IPS-18a (cell line): ENCODE measurements at regions not wholly inside any gene's neighbourhood (a gene's known extent, or its start where the extent isn't known, plus 50 kb on each side); places are given as distances from the start of the nearest gene placed in this dataset.

Experiments used
- H3K27ac ChIP-seq: one replicate; pipeline ENCODE4 v1.5.1; 2013; ENCODE audit warnings: low read length
- H3K27me3 ChIP-seq: one replicate; pipeline ENCODE4 v1.6.1; 2013; ENCODE audit warnings: mild to moderate bottlenecking, low read length; ENCODE audit not compliant: control insufficient read depth, insufficient read depth
- H3K36me3 ChIP-seq: one replicate; pipeline ENCODE4 v1.6.1; 2013; ENCODE audit warnings: low read depth, low read length; ENCODE audit not compliant: control insufficient read depth
- H3K4me1 ChIP-seq: one replicate; pipeline ENCODE4 v1.6.1; 2013; ENCODE audit warnings: low read depth, low read length; ENCODE audit not compliant: control insufficient read depth
- H3K4me3 ChIP-seq: one replicate; pipeline ENCODE4 v1.5.1; 2013; ENCODE audit warnings: low read length
- H3K9ac ChIP-seq: one replicate; pipeline ENCODE4 v1.6.1; 2013; ENCODE audit warnings: mild to moderate bottlenecking, low read length, moderate library complexity
- H3K9me3 ChIP-seq: one replicate; pipeline ENCODE4 v1.6.1; 2013; ENCODE audit warnings: low read depth, low read length; ENCODE audit not compliant: control insufficient read depth

DNA sequence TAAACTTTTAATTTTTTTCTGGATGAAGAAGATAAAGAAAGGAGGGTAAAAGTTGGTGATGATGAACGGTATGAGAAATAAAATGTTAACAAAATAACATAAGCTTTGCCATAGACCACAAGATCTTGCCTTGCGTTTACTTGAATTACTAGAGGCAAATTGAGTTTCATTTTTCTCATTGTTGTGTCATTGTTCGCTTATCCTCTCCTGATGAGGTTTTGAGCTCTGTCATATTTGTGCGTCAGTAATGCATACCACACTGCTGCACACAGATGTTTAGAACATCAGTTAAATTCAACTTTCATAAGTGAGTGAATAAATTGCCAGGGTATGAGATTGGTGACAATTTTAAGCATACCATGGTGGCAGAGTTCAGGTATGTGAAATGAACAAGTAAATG lies 843.6 kb downstream of the SUCLG1 start:
- no peaks in the 10 kb centered on the region for H3K9me3 ChIP-seq
- no peak overlapping the region for H3K27ac ChIP-seq
- H3K9ac ChIP-seq = no peak overlapping the region
- H3K36me3 ChIP-seq = no peaks in the 10 kb centered on the region
- H3K4me1 ChIP-seq = no peaks in the 10 kb centered on the region
- no peak overlapping the region for H3K4me3 ChIP-seq
- no peaks in the 10 kb centered on the region for H3K27me3 ChIP-seq

DNA sequence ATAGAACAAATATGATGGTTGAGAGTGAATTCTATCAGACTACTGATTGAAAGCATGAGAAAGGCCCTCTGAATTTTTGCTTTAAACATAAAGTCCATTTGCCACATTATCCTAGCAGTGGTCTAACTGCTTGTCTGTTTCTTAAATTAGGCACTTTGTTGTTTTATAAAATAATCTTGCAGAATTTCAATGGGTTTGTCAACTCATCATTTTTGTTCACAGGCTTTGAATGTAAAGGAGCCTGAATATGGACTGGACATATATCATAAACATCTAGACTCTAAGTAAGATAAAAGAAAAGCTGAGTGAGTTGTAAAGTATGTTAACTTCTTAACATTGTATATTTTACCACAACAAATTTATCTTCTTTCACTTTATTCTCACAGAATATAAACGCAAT lies 845.9 kb downstream of the SUCLG1 start:
- Histone ChIP-seq H3K4me3 (no peak overlapping the region), H3K4me1 (no peaks in the 10 kb centered on the region), H3K36me3 (no peaks in the 10 kb centered on the region), H3K27me3 (no peaks in the 10 kb centered on the region), H3K9me3 (no peaks in the 10 kb centered on the region), H3K9ac (no peak overlapping the region), H3K27ac (no peak overlapping the region)

DNA sequence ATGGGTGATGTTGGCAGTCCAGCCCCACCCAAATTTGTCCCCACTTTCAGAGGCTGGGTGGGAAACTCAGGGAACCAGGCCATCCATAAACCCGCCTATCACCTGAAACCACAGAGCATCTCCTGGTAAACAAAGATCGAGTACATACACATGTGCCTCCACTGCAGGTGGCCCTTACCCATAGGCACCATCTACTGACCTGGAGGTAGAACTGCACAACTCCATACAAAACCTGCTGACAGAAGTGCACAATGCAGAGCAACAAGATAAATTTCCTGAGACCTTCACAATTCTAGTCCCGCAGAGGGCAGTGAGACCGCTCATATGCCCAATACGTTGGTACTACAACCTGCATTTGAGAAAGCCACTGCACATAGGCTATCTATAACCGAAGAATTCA lies 856.3 kb downstream of the SUCLG1 start:
- Histone ChIP-seq H3K27ac (no peak overlapping the region), H3K4me1 (no peaks in the 10 kb centered on the region), H3K4me3 (no peak overlapping the region), H3K36me3 (no peaks in the 10 kb centered on the region), H3K9me3 (no peaks in the 10 kb centered on the region), H3K27me3 (no peaks in the 10 kb centered on the region), H3K9ac (no peak overlapping the region)

DNA sequence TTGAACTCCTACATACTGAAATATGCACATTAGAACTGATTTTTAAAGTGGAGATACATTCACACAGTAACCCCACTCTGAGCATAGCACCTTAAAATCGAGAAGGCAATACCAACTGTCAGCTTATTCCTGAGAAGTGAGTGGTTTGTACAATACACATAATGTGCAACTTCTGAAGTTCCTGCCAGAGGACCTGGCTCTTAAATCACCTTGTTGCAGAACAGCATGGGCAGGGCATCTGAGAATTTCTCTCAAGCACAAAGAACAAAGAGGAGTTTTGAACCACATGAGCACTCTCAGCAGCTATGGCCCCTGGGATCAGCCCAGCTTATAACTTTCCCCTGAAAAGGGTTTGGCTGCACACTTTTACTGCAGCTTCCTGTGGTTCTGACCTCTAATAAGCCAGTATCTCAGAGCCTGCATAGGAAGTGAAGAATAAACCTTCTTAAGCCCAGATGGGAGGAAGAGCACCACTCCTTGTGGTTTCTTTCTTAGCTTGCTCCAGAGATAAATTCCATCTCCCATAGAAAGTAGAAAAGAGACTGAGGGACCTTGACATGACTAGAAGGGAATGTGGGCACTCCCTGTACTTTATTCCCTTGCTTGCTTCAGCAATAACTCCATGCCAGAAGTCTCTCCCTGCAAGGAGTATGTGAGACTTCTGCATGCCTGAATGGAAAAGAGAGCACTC lies 862.3 kb downstream of the SUCLG1 start:
- Histone ChIP-seq H3K4me3 (no peak overlapping the region), H3K27me3 (no peaks in the 10 kb centered on the region), H3K36me3 (no peaks in the 10 kb centered on the region), H3K9ac (no peak overlapping the region), H3K4me1 (no peaks in the 10 kb centered on the region), H3K27ac (no peak overlapping the region), H3K9me3 (no peaks in the 10 kb centered on the region)

DNA sequence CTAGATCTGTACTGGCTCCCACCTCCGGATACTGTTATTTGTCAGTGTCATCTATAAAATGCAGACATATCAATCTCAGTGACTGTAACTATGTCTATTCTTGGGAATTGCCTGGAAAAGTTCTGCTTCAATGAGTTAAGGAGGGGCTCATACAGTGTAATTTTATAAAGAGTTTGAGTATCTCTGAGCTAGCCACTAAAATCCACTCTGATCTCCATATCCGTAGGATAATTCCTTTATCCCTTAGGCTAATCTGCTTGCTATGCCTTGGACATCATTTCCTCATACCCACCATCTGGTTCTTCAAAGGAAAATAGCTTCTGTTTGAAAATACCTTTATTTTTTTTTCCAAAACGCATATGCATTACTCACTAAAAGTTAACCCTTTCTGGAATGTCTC lies 863.2 kb downstream of the SUCLG1 start:
- H3K36me3 ChIP-seq = no peaks in the 10 kb centered on the region
- no peaks in the 10 kb centered on the region for H3K9me3 ChIP-seq
- H3K4me3 ChIP-seq = no peak overlapping the region
- no peaks in the 10 kb centered on the region for H3K27me3 ChIP-seq
- H3K4me1 ChIP-seq = no peaks in the 10 kb centered on the region
- no peak overlapping the region for H3K9ac ChIP-seq
- no peak overlapping the region for H3K27ac ChIP-seq

DNA sequence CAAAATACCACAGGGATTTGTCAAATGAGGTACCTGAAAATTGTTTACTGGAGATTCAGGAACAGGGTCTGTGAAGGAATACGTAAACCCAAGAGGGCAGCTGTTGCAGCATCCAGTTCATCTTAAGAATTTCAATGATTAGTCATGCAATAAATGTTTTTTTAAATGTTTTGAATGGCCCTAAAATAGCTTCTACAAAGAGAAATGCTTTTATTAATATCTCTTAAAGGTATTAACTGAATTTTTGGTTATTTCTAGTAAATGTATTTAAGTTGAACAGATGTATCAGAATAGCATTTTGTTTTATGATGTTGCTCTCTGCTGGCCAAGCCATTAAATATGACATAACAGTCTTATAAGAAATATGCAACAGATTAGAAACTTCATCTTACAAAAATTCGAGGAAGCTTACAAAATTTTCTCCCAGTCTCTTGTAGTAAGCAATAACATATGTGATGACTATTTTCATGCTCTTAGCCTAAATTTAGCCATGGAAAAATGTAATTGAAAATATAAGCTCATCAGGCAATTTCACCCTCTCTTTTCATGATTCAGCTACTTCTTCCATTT lies 863.9 kb downstream of the SUCLG1 start:
- Histone ChIP-seq H3K9ac (no peak overlapping the region), H3K36me3 (no peaks in the 10 kb centered on the region), H3K4me3 (no peak overlapping the region), H3K9me3 (no peaks in the 10 kb centered on the region), H3K4me1 (no peaks in the 10 kb centered on the region), H3K27me3 (no peaks in the 10 kb centered on the region), H3K27ac (no peak overlapping the region)

DNA sequence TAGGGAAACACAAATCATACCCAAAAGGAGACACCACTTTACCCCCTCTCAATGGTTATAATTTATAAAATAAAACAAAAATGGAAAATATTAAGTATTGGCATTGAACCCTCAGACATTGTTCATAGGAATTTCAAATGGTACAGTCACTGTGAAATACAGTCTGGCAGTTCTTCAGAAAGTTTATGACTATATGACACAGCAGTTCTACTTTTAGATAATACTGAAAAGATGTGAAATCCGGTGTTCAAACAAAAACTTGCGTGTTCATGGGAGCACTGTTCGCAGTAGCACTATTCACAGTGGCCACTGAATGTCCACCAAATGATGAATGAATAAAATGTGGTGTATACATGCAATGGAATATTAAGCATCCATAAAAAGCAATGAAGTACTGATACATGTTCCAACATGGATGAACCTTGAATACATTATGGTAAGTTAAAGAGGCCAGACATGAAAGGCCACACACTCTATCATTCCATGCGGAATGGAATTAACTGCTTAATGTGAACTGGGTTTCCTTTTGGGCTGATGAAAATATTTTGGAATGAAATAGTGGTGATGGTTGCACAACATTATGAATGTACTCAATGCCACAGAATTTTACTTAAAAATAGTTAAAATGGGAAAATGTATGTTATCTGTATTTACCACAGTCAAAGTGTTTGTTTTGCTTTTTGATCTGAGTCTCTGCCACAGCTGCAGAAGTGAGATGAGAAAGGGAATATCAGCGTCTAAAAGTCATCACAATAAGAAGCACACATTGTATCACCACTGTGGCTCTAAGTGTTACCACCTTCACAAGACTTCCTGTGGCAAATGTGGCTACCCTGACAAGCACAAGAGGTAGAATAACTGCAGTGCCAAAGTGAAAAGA lies 864.6 kb downstream of the SUCLG1 start:
- no peaks in the 10 kb centered on the region for H3K9me3 ChIP-seq
- no peaks in the 10 kb centered on the region for H3K4me1 ChIP-seq
- H3K27me3 ChIP-seq = no peaks in the 10 kb centered on the region
- no peak overlapping the region for H3K4me3 ChIP-seq
- H3K27ac ChIP-seq = no peak overlapping the region
- no peak overlapping the region for H3K9ac ChIP-seq
- no peaks in the 10 kb centered on the region for H3K36me3 ChIP-seq

DNA sequence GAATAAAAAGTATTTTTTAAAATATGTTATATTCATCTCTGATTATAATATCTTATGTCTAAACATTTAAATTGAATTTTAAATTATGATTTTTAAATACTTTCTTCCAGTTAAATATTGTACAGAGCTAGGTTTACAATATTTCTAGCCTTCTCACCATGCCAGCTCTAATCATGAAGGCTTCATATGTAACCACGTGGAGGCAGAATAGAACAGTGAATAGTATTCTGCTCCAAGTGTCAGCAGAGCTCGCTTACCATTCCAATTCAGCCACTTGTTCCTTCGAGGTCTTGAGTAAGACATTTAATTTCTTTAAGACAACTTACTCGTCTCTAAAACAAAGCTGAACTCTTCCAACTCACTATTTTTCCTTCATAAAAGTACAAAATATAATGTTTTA lies 871.8 kb downstream of the SUCLG1 start:
- Histone ChIP-seq H3K4me3 (no peak overlapping the region), H3K9ac (no peak overlapping the region), H3K27ac (no peak overlapping the region), H3K9me3 (no peaks in the 10 kb centered on the region), H3K27me3 (no peaks in the 10 kb centered on the region), H3K36me3 (no peaks in the 10 kb centered on the region), H3K4me1 (peaks cover 13% of the 10 kb centered on the region)

DNA sequence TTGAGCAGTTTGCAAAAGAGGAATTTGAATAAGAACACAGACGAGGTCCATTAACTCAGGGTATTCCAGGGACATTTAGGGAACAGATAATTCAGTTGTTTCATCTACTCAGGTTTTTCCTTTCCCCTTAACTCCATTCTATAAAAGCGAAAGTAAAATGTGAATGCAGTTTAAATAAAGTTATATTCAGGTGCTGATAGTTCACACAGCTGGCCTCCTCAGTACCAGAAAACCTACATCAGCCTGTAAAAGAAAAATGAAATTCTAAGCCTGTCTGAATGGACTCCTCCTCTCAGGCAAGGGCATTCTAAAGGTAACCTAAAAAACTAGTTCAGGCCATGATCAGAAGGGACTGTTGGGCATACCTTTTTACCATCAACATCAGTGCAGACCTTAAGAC lies 873.8 kb downstream of the SUCLG1 start:
- Histone ChIP-seq H3K36me3 (no peaks in the 10 kb centered on the region), H3K9ac (no peak overlapping the region), H3K4me3 (no peak overlapping the region), H3K27me3 (no peaks in the 10 kb centered on the region), H3K27ac (no peak overlapping the region), H3K9me3 (no peaks in the 10 kb centered on the region), H3K4me1 (peaks cover 13% of the 10 kb centered on the region)

DNA sequence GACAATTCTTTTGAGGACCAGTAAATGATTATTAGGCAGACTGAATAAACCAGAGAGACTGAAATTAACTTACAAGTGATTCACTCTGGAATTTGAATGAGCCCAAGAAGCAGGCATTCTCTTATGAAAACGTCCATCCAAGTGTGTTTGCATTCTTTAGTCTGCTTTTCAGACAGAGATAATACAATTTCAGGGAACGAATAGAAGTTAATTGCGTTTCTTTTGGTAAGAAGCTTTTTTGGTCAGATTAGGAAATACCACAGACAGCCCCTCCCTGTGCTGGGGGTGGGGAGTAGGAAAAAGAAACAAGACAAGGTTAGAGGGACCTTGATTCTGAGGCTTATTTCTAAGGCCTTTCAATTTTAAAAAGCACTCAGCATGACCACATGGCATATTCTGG lies 874.4 kb downstream of the SUCLG1 start:
- no peaks in the 10 kb centered on the region for H3K9me3 ChIP-seq
- no peak overlapping the region for H3K27ac ChIP-seq
- no peak overlapping the region for H3K4me3 ChIP-seq
- H3K4me1 ChIP-seq = peaks cover 13% of the 10 kb centered on the region
- H3K27me3 ChIP-seq = no peaks in the 10 kb centered on the region
- H3K36me3 ChIP-seq = no peaks in the 10 kb centered on the region
- no peak overlapping the region for H3K9ac ChIP-seq

DNA sequence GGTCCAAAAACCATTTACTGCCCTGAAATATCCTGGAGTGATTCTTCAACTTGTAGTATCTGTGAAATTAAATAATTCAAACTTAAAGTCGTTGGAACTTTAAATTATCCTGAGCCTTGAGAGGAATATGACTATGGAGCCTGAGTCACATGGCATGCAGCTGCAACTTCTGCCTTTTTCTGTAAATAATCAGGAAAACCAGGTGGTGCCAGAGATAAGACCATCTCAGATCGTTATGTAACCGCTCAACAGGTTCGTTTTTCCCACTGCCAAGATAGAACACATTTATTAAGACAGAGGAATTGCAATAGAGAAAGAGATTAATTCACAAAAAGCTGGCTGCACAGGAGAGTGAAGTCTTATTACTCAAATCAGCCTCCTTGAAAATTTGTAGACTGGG lies 876.5 kb downstream of the SUCLG1 start:
- Histone ChIP-seq H3K27me3 (no peaks in the 10 kb centered on the region), H3K4me1 (peaks cover 13% of the 10 kb centered on the region), H3K4me3 (no peak overlapping the region), H3K36me3 (no peaks in the 10 kb centered on the region), H3K9ac (no peak overlapping the region), H3K9me3 (no peaks in the 10 kb centered on the region), H3K27ac (no peak overlapping the region)
